K562 (cell line): ENCODE measurements at regions not wholly inside any gene's neighbourhood (a gene's known extent, or its start where the extent isn't known, plus 50 kb on each side); places are given as distances from the start of the nearest gene placed in this dataset.
A peak's percentile ranks its signal among the peaks of the same experiment; 100 is the strongest.

ENCODE experiments used
- CBX8 ChIP-seq: fragments of 200-600 bp; sonication (generic); IDR thresholded peaks from 2 replicates; pipeline ENCODE4 v1.6.1; 2012; ENCODE audit warnings: borderline replicate concordance, mixed run types, low read depth, mild to moderate bottlenecking, moderate library complexity, mixed read lengths, low read length, control low read depth, inconsistent platforms; ENCODE audit not compliant: poor library complexity, severe bottlenecking; ENCODE audit errors: extremely low read depth
- CGGBP1 ChIP-seq: fragments of 250-450 bp; sonication (Bioruptor Pico); IDR thresholded peaks from 2 replicates; pipeline ENCODE4 v1.9.0; 2021; ENCODE audit warnings: mild to moderate bottlenecking
- DIDO1 ChIP-seq: fragments of 450-650 bp; IDR thresholded peaks from 2 replicates; pipeline ENCODE4 v1.6.1; 2016; ENCODE audit warnings: low read depth, missing biosample characterization, missing genetic modification characterization
- GABPB1 ChIP-seq: sonication (generic); formaldehyde crosslinking; IDR thresholded peaks from 2 replicates; pipeline ENCODE4 v1.8.0; 2022; ENCODE audit warnings: mild to moderate bottlenecking, missing genetic modification reagents
- HMG20A ChIP-seq: fragments of 450-650 bp; formaldehyde crosslinking; conservative IDR thresholded peaks from 2 replicates; pipeline ENCODE4 v1.4.0; 2020; ENCODE audit warnings: mild to moderate bottlenecking, mixed read lengths
- ILF3 ChIP-seq: fragments of 450-650 bp; IDR thresholded peaks from 2 replicates; pipeline ENCODE4 v1.6.1; 2018; ENCODE audit warnings: antibody characterized with exemption, mild to moderate bottlenecking, moderate library complexity, borderline replicate concordance
- IRF9 ChIP-seq: fragments of 450-650 bp; IDR thresholded peaks from 2 replicates; pipeline ENCODE4 v1.6.1; 2016; ENCODE audit warnings: missing biosample characterization, missing genetic modification characterization
- MAZ ChIP-seq, 2 experiments: fragments of 450-650 bp in 1 of 2; sonication (generic) in 1 of 2; formaldehyde crosslinking; IDR thresholded peaks in 1 of 2; conservative IDR thresholded peaks in 1 of 2; 2 replicates each; pipeline versions ENCODE4 v1.4.0 to v1.5.0; 2020; ENCODE audit warnings: mild to moderate bottlenecking in 1 of 2, missing genetic modification reagents in 1 of 2
- MBD1 ChIP-seq: fragments of 250-450 bp; sonication (Bioruptor Pico); IDR thresholded peaks from 2 replicates; pipeline ENCODE4 v1.8.0; 2022; ENCODE audit warnings: inconsistent platforms
- RNF219 ChIP-seq: fragments of 250-450 bp; sonication (Bioruptor Pico); IDR thresholded peaks from 2 replicates; pipeline ENCODE4 v1.5.0; 2022; ENCODE audit warnings: mild to moderate bottlenecking
- SIRT6 ChIP-seq: IDR thresholded peaks from one replicate; pipeline ENCODE4 v1.6.1; 2012; ENCODE audit warnings: low read depth, mild to moderate bottlenecking, control low read depth, inconsistent platforms, low read length, moderate library complexity
- SMAD2 ChIP-seq: fragments of 150-350 bp; IDR thresholded peaks from 2 replicates; pipeline ENCODE4 v1.6.1; 2014; ENCODE audit warnings: low read depth, mild to moderate bottlenecking, low read length
- SMARCE1 ChIP-seq: fragments of 450-650 bp; IDR thresholded peaks from 2 replicates; pipeline ENCODE4 v1.7.1; 2016; ENCODE audit warnings: mild to moderate bottlenecking
- SUPT5H ChIP-seq: fragments of 450-650 bp; IDR thresholded peaks from 2 replicates; pipeline ENCODE4 v1.6.1; 2016
- TAF1 ChIP-seq: IDR thresholded peaks from 2 replicates; pipeline ENCODE4 v1.6.1; 2011; ENCODE audit warnings: mild to moderate bottlenecking, low read length, moderate library complexity; ENCODE audit not compliant: insufficient read depth, control insufficient read depth, severe bottlenecking; ENCODE audit errors: extremely low read depth
- TAF9B ChIP-seq: fragments of 450-650 bp; IDR thresholded peaks from 2 replicates; pipeline ENCODE4 v1.6.1; 2018; ENCODE audit warnings: mild to moderate bottlenecking; ENCODE audit not compliant: partially characterized antibody
- U2AF1 ChIP-seq: fragments of 200-400 bp; formaldehyde crosslinking; optimal IDR thresholded peaks from 2 replicates; pipeline ENCODE3; 2017; ENCODE audit warnings: mild to moderate bottlenecking, low read depth, low read length, moderate library complexity
- ZBTB5 ChIP-seq: fragments of 450-650 bp; IDR thresholded peaks from 2 replicates; pipeline ENCODE4 v1.6.1; 2017; ENCODE audit warnings: antibody characterized with exemption
- ZFP1 ChIP-seq: fragments of 450-650 bp; formaldehyde crosslinking; IDR thresholded peaks from 2 replicates; pipeline ENCODE4 v1.4.0; 2020; ENCODE audit warnings: mild to moderate bottlenecking, mixed read lengths
- ZNF778 ChIP-seq: fragments of 450-650 bp; formaldehyde crosslinking; IDR thresholded peaks from 2 replicates; pipeline ENCODE4 v1.4.0; 2020; ENCODE audit warnings: mild to moderate bottlenecking, moderate library complexity
- ZNF79 ChIP-seq: fragments of 250-450 bp; sonication (Bioruptor Pico); IDR thresholded peaks from 2 replicates; pipeline ENCODE4 v1.4.0; 2020; ENCODE audit warnings: low read depth, mild to moderate bottlenecking, moderate library complexity

GRCh38 chr20:53738945-53739798 lies 145.5 kb upstream of the ZNF217 start (continued):
- TF ChIP-seq IRF9 (no peak), GABPB1 (0 out of 2 replicates have a peak, but pooled peaks have one; percentile 41), U2AF1 (no peak), MBD1 (CRISPR knock-in tag) (no peak), CGGBP1 (CRISPR knock-in tag) (no peak), SMAD2 (no peak), MAZ (CRISPR knock-in tag; conservative IDR thresholded peaks at IDR 0.05 in 1 of 2, IDR thresholded peaks at IDR 0.05 in 1 of 2) (no peak), ZNF778 (CRISPR knock-in tag) (no peak), SUPT5H (no peak), RNF219 (CRISPR knock-in tag) (no peak), DIDO1 (tag) (no peak), SIRT6 (no peak), SMARCE1 (peak; percentile 91; the same call in 1 of the 2 replicates), TAF9B (no peak), CBX8 (no peak), HMG20A (no peak), ZNF79 (no peak), ILF3 (no peak), ZBTB5 (no peak), ZFP1 (CRISPR knock-in tag) (no peak), TAF1 (peak; percentile 2)
